GM23338 (cell line): ENCODE measurements at regions not wholly inside any gene's neighbourhood (a gene's known extent, or its start where the extent isn't known, plus 50 kb on each side); places are given as distances from the start of the nearest gene placed in this dataset.
A peak's percentile ranks its signal among the peaks of the same experiment; 100 is the strongest.

ENCODE experiments used
- ATAC-seq: fragments of 200-7000 bp; cut with Tn5 transposase; 3 replicates; pipeline ENCODE4 v1.9.1; 2020
- DNase-seq: peaks from one replicate; pipeline ENCODE4 v3.0.0-alpha.2; 2015; ENCODE audit warnings: low spot score
- H2AFZ ChIP-seq: fragments of 200-600 bp; sonication (generic); 2 replicates; pipeline ENCODE4 v1.8.0; 2016; ENCODE audit warnings: antibody characterized with exemption, mild to moderate bottlenecking, moderate library complexity
- H3F3A ChIP-seq: fragments of 200-600 bp; sonication (generic); replicated peaks from 2 replicates; pipeline ENCODE4 v1.8.0; 2017; ENCODE audit warnings: antibody characterized with exemption, mixed run types, low read depth
- H3K27ac ChIP-seq: fragments of 200-600 bp; sonication (generic); 2 replicates; pipeline ENCODE4 v1.6.1; 2016; ENCODE audit warnings: low read depth
- H3K27me3 ChIP-seq: fragments of 200-600 bp; sonication (generic); 2 replicates; pipeline ENCODE4 v1.8.0; 2016; ENCODE audit warnings: mild to moderate bottlenecking, mixed run types, moderate library complexity; ENCODE audit not compliant: insufficient read depth
- H3K36me3 ChIP-seq: fragments of 200-600 bp; sonication (generic); 2 replicates; pipeline ENCODE4 v1.8.0; 2016; ENCODE audit warnings: mild to moderate bottlenecking; ENCODE audit not compliant: insufficient read depth
- H3K4me1 ChIP-seq: fragments of 200-600 bp; sonication (generic); 2 replicates; pipeline ENCODE4 v1.8.0; 2016; ENCODE audit warnings: mild to moderate bottlenecking, moderate library complexity; ENCODE audit not compliant: insufficient read depth
- H3K4me2 ChIP-seq: fragments of 200-600 bp; sonication (generic); 2 replicates; pipeline ENCODE4 v1.7.1; 2017; ENCODE audit warnings: mixed run types
- H3K4me3 ChIP-seq: fragments of 200-600 bp; sonication (generic); 2 replicates; pipeline ENCODE4 v1.6.1; 2016; ENCODE audit warnings: mixed run types
- H3K79me2 ChIP-seq: fragments of 200-600 bp; sonication (generic); replicated peaks from 2 replicates; pipeline ENCODE4 v1.8.0; 2017; ENCODE audit warnings: mild to moderate bottlenecking; ENCODE audit not compliant: insufficient read depth
- H3K9me2 ChIP-seq: fragments of 200-600 bp; sonication (generic); 2 replicates; pipeline ENCODE4 v1.8.0; 2017; ENCODE audit not compliant: insufficient read depth
- H4K20me1 ChIP-seq: fragments of 200-600 bp; sonication (generic); replicated peaks from 2 replicates; pipeline ENCODE4 v1.8.0; 2017; ENCODE audit warnings: mild to moderate bottlenecking; ENCODE audit not compliant: insufficient read depth
- H3K27ac Mint-ChIP-seq: 2 replicates; pipeline ENCODE4 v1.8.0; 2020; ENCODE audit warnings: inconsistent platforms, mild to moderate bottlenecking, moderate library complexity, mixed read lengths
- H3K27me3 Mint-ChIP-seq: 3 replicates; pipeline ENCODE4 v1.8.0; 2022; ENCODE audit warnings: low read depth, mild to moderate bottlenecking, moderate library complexity, mixed read lengths, inconsistent platforms; ENCODE audit not compliant: insufficient read depth, poor library complexity
- H3K36me3 Mint-ChIP-seq: 3 replicates; pipeline ENCODE4 v1.8.0; 2021; ENCODE audit warnings: low read depth, mild to moderate bottlenecking, inconsistent platforms, moderate library complexity, mixed read lengths
- H3K4me1 Mint-ChIP-seq: 3 replicates; pipeline ENCODE4 v1.8.0; 2020; ENCODE audit warnings: mild to moderate bottlenecking, inconsistent platforms, mixed read lengths
- H3K4me3 Mint-ChIP-seq: 3 replicates; pipeline ENCODE4 v1.8.0; 2021; ENCODE audit warnings: moderate library complexity, mild to moderate bottlenecking, inconsistent platforms, mixed read lengths
- H3K9me3 Mint-ChIP-seq: 3 replicates; pipeline ENCODE4 v1.8.0; 2020; ENCODE audit warnings: moderate library complexity, mild to moderate bottlenecking, inconsistent platforms, mixed read lengths
- CREB1 ChIP-seq: fragments of 250-450 bp; sonication (Bioruptor Pico); IDR thresholded peaks from 2 replicates; pipeline ENCODE4 v1.5.0; 2020; ENCODE audit warnings: low read depth, mild to moderate bottlenecking, moderate library complexity
- ETS1 ChIP-seq: IDR thresholded peaks from 2 replicates; pipeline ENCODE4 v1.6.1; 2016; ENCODE audit warnings: antibody characterized with exemption
- EZH2 ChIP-seq: fragments of 200-600 bp; sonication (generic); IDR thresholded peaks from one replicate; pipeline ENCODE4 v1.8.0; 2017; ENCODE audit warnings: antibody characterized with exemption, mild to moderate bottlenecking, low read depth; ENCODE audit not compliant: unreplicated experiment
- EZH2phosphoT487 ChIP-seq: fragments of 200-600 bp; sonication (generic); IDR thresholded peaks from one replicate; pipeline ENCODE4 v1.8.1; 2018; ENCODE audit warnings: antibody characterized with exemption; ENCODE audit not compliant: unreplicated experiment
- JUNB ChIP-seq: IDR thresholded peaks from one replicate; pipeline ENCODE4 v1.6.1; 2016; ENCODE audit warnings: antibody characterized with exemption; ENCODE audit not compliant: unreplicated experiment
- NANOG ChIP-seq: IDR thresholded peaks from 2 replicates; pipeline ENCODE4 v1.6.1; 2016; ENCODE audit warnings: antibody characterized with exemption, borderline replicate concordance
- POLR2AphosphoS5 ChIP-seq: IDR thresholded peaks from 2 replicates; pipeline ENCODE4 v1.6.1; 2016; ENCODE audit warnings: antibody characterized with exemption, low read depth
- STAT1 ChIP-seq: IDR thresholded peaks from one replicate; pipeline ENCODE4 v1.6.1; 2016; ENCODE audit warnings: antibody characterized with exemption; ENCODE audit not compliant: unreplicated experiment
- ZNF114 ChIP-seq: fragments of 250-450 bp; sonication (Bioruptor Pico); IDR thresholded peaks from 2 replicates; pipeline ENCODE4 v1.5.0; 2020; ENCODE audit warnings: mild to moderate bottlenecking, moderate library complexity
- ZNF331 ChIP-seq: fragments of 250-450 bp; sonication (Bioruptor Pico); IDR thresholded peaks from 2 replicates; pipeline ENCODE4 v1.5.0; 2020; ENCODE audit warnings: low read depth, mild to moderate bottlenecking, moderate library complexity
- TF ChIP-seq, protein P1 (sequence below): IDR thresholded peaks from one replicate; pipeline ENCODE4 v1.6.1; 2018; ENCODE audit warnings: antibody characterized with exemption; ENCODE audit not compliant: unreplicated experiment
- TF ChIP-seq, protein P2 (sequence below): fragments of 250-450 bp; sonication (Bioruptor Pico); IDR thresholded peaks from 2 replicates; pipeline ENCODE4 v1.5.0; 2020; ENCODE audit warnings: mild to moderate bottlenecking, moderate library complexity
- TF ChIP-seq, protein P3 (sequence below), 2 experiments: fragments of 200-600 bp in 1 of 2; sonication (generic) in 1 of 2; conservative IDR thresholded peaks; 2 replicates each; pipeline versions ENCODE4 v1.5.1 to v1.6.1; 2016 to 2017; ENCODE audit warnings: antibody characterized with exemption in 2 of 2, low read depth in 2 of 2, mild to moderate bottlenecking in 2 of 2, moderate library complexity in 1 of 2

DNA sequence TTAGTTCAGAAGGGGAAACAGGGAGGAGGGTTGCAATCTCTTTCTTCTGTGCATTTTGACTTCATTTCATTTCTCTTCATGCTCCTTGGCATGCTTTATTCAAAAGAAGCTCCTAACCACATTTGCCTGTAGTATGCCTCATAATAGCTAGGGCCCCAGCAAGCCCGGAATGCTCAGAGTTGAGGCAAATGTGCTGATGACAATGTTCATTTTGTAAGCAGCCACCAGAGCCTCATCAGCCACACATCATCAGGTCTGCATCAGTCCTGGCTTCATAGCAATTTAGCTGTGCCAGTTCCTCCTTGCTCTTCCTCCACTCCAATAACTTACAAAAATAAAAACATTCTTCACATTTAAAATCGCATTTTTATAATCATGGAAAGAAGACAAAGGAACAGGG lies 65.4 kb upstream of the MMADHC start:
- TF ChIP-seq, protein P1, sequence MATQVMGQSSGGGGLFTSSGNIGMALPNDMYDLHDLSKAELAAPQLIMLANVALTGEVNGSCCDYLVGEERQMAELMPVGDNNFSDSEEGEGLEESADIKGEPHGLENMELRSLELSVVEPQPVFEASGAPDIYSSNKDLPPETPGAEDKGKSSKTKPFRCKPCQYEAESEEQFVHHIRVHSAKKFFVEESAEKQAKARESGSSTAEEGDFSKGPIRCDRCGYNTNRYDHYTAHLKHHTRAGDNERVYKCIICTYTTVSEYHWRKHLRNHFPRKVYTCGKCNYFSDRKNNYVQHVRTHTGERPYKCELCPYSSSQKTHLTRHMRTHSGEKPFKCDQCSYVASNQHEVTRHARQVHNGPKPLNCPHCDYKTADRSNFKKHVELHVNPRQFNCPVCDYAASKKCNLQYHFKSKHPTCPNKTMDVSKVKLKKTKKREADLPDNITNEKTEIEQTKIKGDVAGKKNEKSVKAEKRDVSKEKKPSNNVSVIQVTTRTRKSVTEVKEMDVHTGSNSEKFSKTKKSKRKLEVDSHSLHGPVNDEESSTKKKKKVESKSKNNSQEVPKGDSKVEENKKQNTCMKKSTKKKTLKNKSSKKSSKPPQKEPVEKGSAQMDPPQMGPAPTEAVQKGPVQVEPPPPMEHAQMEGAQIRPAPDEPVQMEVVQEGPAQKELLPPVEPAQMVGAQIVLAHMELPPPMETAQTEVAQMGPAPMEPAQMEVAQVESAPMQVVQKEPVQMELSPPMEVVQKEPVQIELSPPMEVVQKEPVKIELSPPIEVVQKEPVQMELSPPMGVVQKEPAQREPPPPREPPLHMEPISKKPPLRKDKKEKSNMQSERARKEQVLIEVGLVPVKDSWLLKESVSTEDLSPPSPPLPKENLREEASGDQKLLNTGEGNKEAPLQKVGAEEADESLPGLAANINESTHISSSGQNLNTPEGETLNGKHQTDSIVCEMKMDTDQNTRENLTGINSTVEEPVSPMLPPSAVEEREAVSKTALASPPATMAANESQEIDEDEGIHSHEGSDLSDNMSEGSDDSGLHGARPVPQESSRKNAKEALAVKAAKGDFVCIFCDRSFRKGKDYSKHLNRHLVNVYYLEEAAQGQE, result no peak
- TF ChIP-seq ZNF331 (CRISPR knock-in tag) (no peak), STAT1 (no peak), ETS1 (no peak), EZH2phosphoT487 (no peak), CREB1 (CRISPR knock-in tag) (no peak), EZH2 (no peak), POLR2AphosphoS5 (no peak), JUNB (no peak), ZNF114 (CRISPR knock-in tag) (no peak), NANOG (no peak)
- TF ChIP-seq, protein P2, sequence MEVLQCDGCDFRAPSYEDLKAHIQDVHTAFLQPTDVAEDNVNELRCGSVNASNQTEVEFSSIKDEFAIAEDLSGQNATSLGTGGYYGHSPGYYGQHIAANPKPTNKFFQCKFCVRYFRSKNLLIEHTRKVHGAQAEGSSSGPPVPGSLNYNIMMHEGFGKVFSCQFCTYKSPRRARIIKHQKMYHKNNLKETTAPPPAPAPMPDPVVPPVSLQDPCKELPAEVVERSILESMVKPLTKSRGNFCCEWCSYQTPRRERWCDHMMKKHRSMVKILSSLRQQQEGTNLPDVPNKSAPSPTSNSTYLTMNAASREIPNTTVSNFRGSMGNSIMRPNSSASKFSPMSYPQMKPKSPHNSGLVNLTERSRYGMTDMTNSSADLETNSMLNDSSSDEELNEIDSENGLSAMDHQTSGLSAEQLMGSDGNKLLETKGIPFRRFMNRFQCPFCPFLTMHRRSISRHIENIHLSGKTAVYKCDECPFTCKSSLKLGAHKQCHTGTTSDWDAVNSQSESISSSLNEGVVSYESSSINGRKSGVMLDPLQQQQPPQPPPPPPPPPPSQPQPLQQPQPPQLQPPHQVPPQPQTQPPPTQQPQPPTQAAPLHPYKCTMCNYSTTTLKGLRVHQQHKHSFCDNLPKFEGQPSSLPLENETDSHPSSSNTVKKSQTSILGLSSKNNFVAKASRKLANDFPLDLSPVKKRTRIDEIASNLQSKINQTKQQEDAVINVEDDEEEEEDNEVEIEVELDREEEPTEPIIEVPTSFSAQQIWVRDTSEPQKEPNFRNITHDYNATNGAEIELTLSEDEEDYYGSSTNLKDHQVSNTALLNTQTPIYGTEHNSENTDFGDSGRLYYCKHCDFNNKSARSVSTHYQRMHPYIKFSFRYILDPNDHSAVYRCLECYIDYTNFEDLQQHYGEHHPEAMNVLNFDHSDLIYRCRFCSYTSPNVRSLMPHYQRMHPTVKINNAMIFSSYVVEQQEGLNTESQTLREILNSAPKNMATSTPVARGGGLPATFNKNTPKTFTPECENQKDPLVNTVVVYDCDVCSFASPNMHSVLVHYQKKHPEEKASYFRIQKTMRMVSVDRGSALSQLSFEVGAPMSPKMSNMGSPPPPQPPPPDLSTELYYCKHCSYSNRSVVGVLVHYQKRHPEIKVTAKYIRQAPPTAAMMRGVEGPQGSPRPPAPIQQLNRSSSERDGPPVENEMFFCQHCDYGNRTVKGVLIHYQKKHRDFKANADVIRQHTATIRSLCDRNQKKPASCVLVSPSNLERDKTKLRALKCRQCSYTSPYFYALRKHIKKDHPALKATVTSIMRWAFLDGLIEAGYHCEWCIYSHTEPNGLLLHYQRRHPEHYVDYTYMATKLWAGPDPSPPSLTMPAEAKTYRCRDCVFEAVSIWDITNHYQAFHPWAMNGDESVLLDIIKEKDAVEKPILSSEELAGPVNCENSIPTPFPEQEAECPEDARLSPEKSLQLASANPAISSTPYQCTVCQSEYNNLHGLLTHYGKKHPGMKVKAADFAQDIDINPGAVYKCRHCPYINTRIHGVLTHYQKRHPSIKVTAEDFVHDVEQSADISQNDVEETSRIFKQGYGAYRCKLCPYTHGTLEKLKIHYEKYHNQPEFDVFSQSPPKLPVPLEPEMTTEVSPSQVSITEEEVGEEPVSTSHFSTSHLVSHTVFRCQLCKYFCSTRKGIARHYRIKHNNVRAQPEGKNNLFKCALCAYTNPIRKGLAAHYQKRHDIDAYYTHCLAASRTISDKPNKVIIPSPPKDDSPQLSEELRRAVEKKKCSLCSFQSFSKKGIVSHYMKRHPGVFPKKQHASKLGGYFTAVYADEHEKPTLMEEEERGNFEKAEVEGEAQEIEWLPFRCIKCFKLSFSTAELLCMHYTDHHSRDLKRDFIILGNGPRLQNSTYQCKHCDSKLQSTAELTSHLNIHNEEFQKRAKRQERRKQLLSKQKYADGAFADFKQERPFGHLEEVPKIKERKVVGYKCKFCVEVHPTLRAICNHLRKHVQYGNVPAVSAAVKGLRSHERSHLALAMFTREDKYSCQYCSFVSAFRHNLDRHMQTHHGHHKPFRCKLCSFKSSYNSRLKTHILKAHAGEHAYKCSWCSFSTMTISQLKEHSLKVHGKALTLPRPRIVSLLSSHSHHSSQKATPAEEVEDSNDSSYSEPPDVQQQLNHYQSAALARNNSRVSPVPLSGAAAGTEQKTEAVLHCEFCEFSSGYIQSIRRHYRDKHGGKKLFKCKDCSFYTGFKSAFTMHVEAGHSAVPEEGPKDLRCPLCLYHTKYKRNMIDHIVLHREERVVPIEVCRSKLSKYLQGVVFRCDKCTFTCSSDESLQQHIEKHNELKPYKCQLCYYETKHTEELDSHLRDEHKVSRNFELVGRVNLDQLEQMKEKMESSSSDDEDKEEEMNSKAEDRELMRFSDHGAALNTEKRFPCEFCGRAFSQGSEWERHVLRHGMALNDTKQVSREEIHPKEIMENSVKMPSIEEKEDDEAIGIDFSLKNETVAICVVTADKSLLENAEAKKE (CRISPR knock-in tag), result no peak
- TF ChIP-seq, protein P3, sequence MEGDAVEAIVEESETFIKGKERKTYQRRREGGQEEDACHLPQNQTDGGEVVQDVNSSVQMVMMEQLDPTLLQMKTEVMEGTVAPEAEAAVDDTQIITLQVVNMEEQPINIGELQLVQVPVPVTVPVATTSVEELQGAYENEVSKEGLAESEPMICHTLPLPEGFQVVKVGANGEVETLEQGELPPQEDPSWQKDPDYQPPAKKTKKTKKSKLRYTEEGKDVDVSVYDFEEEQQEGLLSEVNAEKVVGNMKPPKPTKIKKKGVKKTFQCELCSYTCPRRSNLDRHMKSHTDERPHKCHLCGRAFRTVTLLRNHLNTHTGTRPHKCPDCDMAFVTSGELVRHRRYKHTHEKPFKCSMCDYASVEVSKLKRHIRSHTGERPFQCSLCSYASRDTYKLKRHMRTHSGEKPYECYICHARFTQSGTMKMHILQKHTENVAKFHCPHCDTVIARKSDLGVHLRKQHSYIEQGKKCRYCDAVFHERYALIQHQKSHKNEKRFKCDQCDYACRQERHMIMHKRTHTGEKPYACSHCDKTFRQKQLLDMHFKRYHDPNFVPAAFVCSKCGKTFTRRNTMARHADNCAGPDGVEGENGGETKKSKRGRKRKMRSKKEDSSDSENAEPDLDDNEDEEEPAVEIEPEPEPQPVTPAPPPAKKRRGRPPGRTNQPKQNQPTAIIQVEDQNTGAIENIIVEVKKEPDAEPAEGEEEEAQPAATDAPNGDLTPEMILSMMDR (conservative IDR thresholded peaks at IDR 0.05; ENCODE audit: low read depth in 2 of 2), result no peak
- Mint-ChIP-seq H3K27me3 (no peaks in the 10 kb centered on the region), H3K9me3 (peaks cover 9% of the 10 kb centered on the region; the same call in 2 of the 3 replicates), H3K27ac (no peak overlapping the region), H3K36me3 (peaks cover 4% of the 10 kb centered on the region; the same call in 2 of the 3 replicates), H3K4me3 (no peak overlapping the region), H3K4me1 (peaks cover 4% of the 10 kb centered on the region; the same call in 2 of the 3 replicates)
- ATAC-seq, result no peak
- no peak overlapping the region for H3K4me2 ChIP-seq
- no peak for DNase-seq
- no peak overlapping the region for H3K27ac ChIP-seq
- peak overlapping the region; percentile 19; the same call in 1 of the 2 replicates for H2AFZ ChIP-seq
- no peaks in the 10 kb centered on the region for H3K27me3 ChIP-seq
- H3K4me3 ChIP-seq, result no peak overlapping the region
- H3K4me1 ChIP-seq, result no peaks in the 10 kb centered on the region
- H3K36me3 ChIP-seq, result no peaks in the 10 kb centered on the region
- no peaks in the 10 kb centered on the region for H3K9me2 ChIP-seq
- no peaks in the 10 kb centered on the region for H3K79me2 ChIP-seq
- no peaks in the 10 kb centered on the region for H3F3A ChIP-seq
- H4K20me1 ChIP-seq, result no peaks in the 10 kb centered on the region; the same call in 1 of the 2 replicates
